HG02678 (cell line): ENCODE measurements at regions not wholly inside any gene's neighbourhood (a gene's known extent, or its start where the extent isn't known, plus 50 kb on each side); places are given as distances from the start of the nearest gene placed in this dataset.

Experiments used
- ATAC-seq: cut with Tn5 transposase; IDR thresholded peaks from one replicate; pipeline ENCODE4 v1.9.1; 2021; ENCODE audit warnings: mild to moderate bottlenecking, moderate library complexity; ENCODE audit not compliant: unreplicated experiment

GRCh38 chr14:63781686-63782085 lies 53.8 kb upstream of the SGPP1 start:
- ATAC-seq = no peak

- no peak for ATAC-seq
Observed at GRCh38 chr14:63782683-63783389, 55.0 kb upstream of the SGPP1 start.

- ATAC-seq = no peak
Observed at GRCh38 chr14:63788011-63788933, 60.4 kb upstream of the SGPP1 start.

- no peak for ATAC-seq
Observed at GRCh38 chr14:63793376-63793775, 59.4 kb upstream of the SYNE2 start.

GRCh38 chr14:63795532-63795931 lies 57.3 kb upstream of the SYNE2 start:
- peak; percentile 50 for ATAC-seq

- ATAC-seq = no peak
Observed at GRCh38 chr14:63800083-63800482, 52.7 kb upstream of the SYNE2 start.

- no peak for ATAC-seq
Observed at GRCh38 chr14:63800651-63801375, 52.0 kb upstream of the SYNE2 start.
